GM12878 (cell line): ENCODE measurements at regions not wholly inside any gene's neighbourhood (a gene's known extent, or its start where the extent isn't known, plus 50 kb on each side); places are given as distances from the start of the nearest gene placed in this dataset.

Source experiments
- ATAC-seq: fragments of 200-7000 bp; cut with Tn5 transposase; 3 replicates; pipeline ENCODE4 v1.9.1; 2020; ENCODE audit warnings: mild to moderate bottlenecking, moderate library complexity
- BruUV-seq: library from RNA; stranded (reverse); fragments of 400-500 nt; replicated peaks from 2 replicates; lab custom pipeline; 2021; lab: Mats Ljungman, UMichigan
- CTCF ChIA-PET: fragments of 300-600 bp; sonication (Branson Sonifier 250); formaldehyde crosslinking; extraction: SDS; loops from one replicate; lab custom pipeline; 2021; ENCODE audit warnings: inconsistent platforms; lab: Yijun Ruan, JAX
- POLR2A ChIA-PET: fragments of 350-600 bp; formaldehyde crosslinking; extraction: SDS; loops from one replicate; lab custom pipeline; 2021; ENCODE audit warnings: inconsistent platforms; lab: Charles Lee
- RAD21 ChIA-PET: fragments of 300-600 bp; sonication (Branson Sonifier 250); formaldehyde crosslinking; loops from one replicate; lab custom pipeline; 2023; ENCODE audit warnings: antibody characterized with exemption; ENCODE audit not compliant: unreplicated experiment; lab: Charles Lee
- SMC1A ChIA-PET: fragments of 300-600 bp; sonication (Branson Sonifier 250); formaldehyde crosslinking; loops from one replicate; lab custom pipeline; 2023; ENCODE audit not compliant: unreplicated experiment, uncharacterized antibody; lab: Charles Lee
- DNase-seq: peaks from one replicate; pipeline ENCODE4 v3.0.0-alpha.2; 2011; ENCODE audit warnings: low read depth, low spot score
- FAIRE-seq: peaks from 3 replicates; lab custom pipeline; 2011; peaks lifted over from hg19 to GRCh38; lab: Jason Lieb, UNC
- H2AFZ ChIP-seq: 2 replicates; pipeline ENCODE4 v1.6.0; 2011; ENCODE audit warnings: low read depth, low read length, control low read depth; ENCODE audit not compliant: control insufficient read depth
- H3K27ac ChIP-seq: 2 replicates; pipeline ENCODE4 v1.5.1; 2011; ENCODE audit warnings: control low read depth; ENCODE audit not compliant: control insufficient read depth, insufficient read depth
- H3K27me3 ChIP-seq, 2 experiments: replicated peaks in 1 of 2; 2 replicates each; pipeline versions ENCODE4 v1.6.0 to v1.6.1; 2011; ENCODE audit warnings: low read length in 1 of 2; ENCODE audit not compliant: control insufficient read depth in 2 of 2, insufficient read depth in 2 of 2
- H3K36me3 ChIP-seq, 2 experiments: 2 replicates each; pipeline ENCODE4 v1.5.1; 2011; ENCODE audit warnings: low read length in 1 of 2; ENCODE audit not compliant: control insufficient read depth in 2 of 2, insufficient read depth in 2 of 2
- H3K4me1 ChIP-seq: 2 replicates; pipeline ENCODE4 v1.6.1; 2011; ENCODE audit warnings: mild to moderate bottlenecking, low read length, moderate library complexity, mixed read lengths; ENCODE audit not compliant: control insufficient read depth, insufficient read depth
- H3K4me2 ChIP-seq: 2 replicates; pipeline ENCODE4 v1.6.0; 2011; ENCODE audit warnings: control low read depth; ENCODE audit not compliant: control insufficient read depth, insufficient read depth
- H3K4me3 ChIP-seq: fragments of 200-600 bp; sonication (generic); 2 replicates; pipeline ENCODE4 v1.5.1; 2016
- H3K79me2 ChIP-seq: 2 replicates; pipeline ENCODE4 v1.6.0; 2011; ENCODE audit warnings: low read length; ENCODE audit not compliant: control insufficient read depth, insufficient read depth
- H3K9ac ChIP-seq: 2 replicates; pipeline ENCODE4 v1.8.0; 2011; ENCODE audit warnings: low read length, control low read depth, mixed read lengths; ENCODE audit not compliant: control insufficient read depth, insufficient read depth
- H3K9me3 ChIP-seq: replicated peaks from 3 replicates; pipeline ENCODE4 v1.5.1; 2011; ENCODE audit warnings: mild to moderate bottlenecking, low read length; ENCODE audit not compliant: control insufficient read depth, insufficient read depth
- H4K20me1 ChIP-seq: 2 replicates; pipeline ENCODE4 v1.6.0; 2011; ENCODE audit not compliant: control insufficient read depth, insufficient read depth
- CBX5 ChIP-seq: sonication (generic); IDR thresholded peaks from 2 replicates; pipeline ENCODE4 v1.6.1; 2016; ENCODE audit warnings: low read depth, moderate library complexity, mild to moderate bottlenecking, inconsistent platforms
- EP300 ChIP-seq, 2 experiments: fragments of 150-350 bp in 1 of 2; IDR thresholded peaks; 2 replicates each; pipeline ENCODE4 v1.6.1; 2011 to 2012; ENCODE audit warnings: low read depth in 2 of 2, low read length in 2 of 2, borderline replicate concordance in 1 of 2, improper control_type of control experiment in 1 of 2, inconsistent platforms in 1 of 2; ENCODE audit not compliant: control insufficient read depth in 1 of 2
- JUNB ChIP-seq: IDR thresholded peaks from 2 replicates; pipeline ENCODE4 v1.6.1; 2016; ENCODE audit warnings: antibody characterized with exemption, mild to moderate bottlenecking
- KDM1A ChIP-seq: fragments of 200-600 bp; sonication (generic); IDR thresholded peaks from 2 replicates; pipeline ENCODE4 v1.6.1; 2016; ENCODE audit warnings: borderline replicate concordance
- MEF2B ChIP-seq: fragments of 450-650 bp; IDR thresholded peaks from 2 replicates; pipeline ENCODE4 v1.6.1; 2018; ENCODE audit warnings: mild to moderate bottlenecking, moderate library complexity; ENCODE audit not compliant: partially characterized antibody, poor library complexity, severe bottlenecking
- MXI1 ChIP-seq: fragments of 150-350 bp; IDR thresholded peaks from 2 replicates; pipeline ENCODE4 v1.6.1; 2011; ENCODE audit warnings: low read depth, mild to moderate bottlenecking, inconsistent platforms, low read length, improper control_type of control experiment
- NR2C1 ChIP-seq: fragments of 450-650 bp; IDR thresholded peaks from 2 replicates; pipeline ENCODE4 v1.6.1; 2017; ENCODE audit warnings: antibody characterized with exemption, mild to moderate bottlenecking, moderate library complexity
- WGBS: methylation state at CpG from one replicate; pipeline ENCODE4 v1.1.6; 2016; ENCODE audit warnings: low lambda C conversion rate; ENCODE audit not compliant: insufficient replicate concordance, insufficient coverage; ENCODE audit errors: missing lambda C conversion rate; 5-methylcytosine and 5-hydroxymethylcytosine counted together
- in situ Hi-C: fragments of 300-500 bp; cut with MboI; formaldehyde crosslinking; loops from 9 replicates; pipeline ENCODE4 v1.14.3; 2018; ENCODE audit warnings: mixed read lengths
- intact Hi-C: fragments of 100-400 bp; cut with micrococcal nuclease; formaldehyde crosslinking; loops from one replicate; pipeline ENCODE4 v1.14.2; 2022; ENCODE audit not compliant: unreplicated experiment

- BruUV-seq, result no TSS peak
- Histone ChIP-seq H3K79me2 (no peaks in the 10 kb centered on the region), H3K27me3 (no peaks in the 10 kb centered on the region), H3K27ac (no peak overlapping the region), H3K4me3 (no peak overlapping the region), H4K20me1 (no peaks in the 10 kb centered on the region), H3K9ac (no peak overlapping the region), H3K4me2 (no peak overlapping the region), H3K36me3 (no peaks in the 10 kb centered on the region), H3K4me1 (no peaks in the 10 kb centered on the region), H2AFZ (no peak overlapping the region), H3K9me3 (no peaks in the 10 kb centered on the region)
- RAD21 ChIA-PET, result interaction anchor here (1.5 kb wide), 1 partner anchor 133 kb away, joined by 4 read pairs; no protein-coding TSS in a partner anchor
- in situ Hi-C loops (no loop called here), intact Hi-C loops (no loop called here)
- WGBS, result 29% methylated on average over 3 of the region's 3 CpGs
- no peak for TF ChIP-seq NR2C1
- TF ChIP-seq CBX5, result no peak
- no peak for TF ChIP-seq MXI1
- no peak for TF ChIP-seq EP300 (IDR thresholded peaks at IDR 0.05; ENCODE audit: borderline replicate concordance in 1 of 2, control insufficient read depth in 1 of 2, low read depth in 2 of 2, low read length in 2 of 2)
- TF ChIP-seq MEF2B, result no peak
- peak; percentile 62 for TF ChIP-seq JUNB
- no peak for TF ChIP-seq KDM1A
- CTCF ChIA-PET, result interaction anchor here (1.2 kb wide), 1 partner anchor 133 kb away, joined by 5 read pairs; no protein-coding TSS in a partner anchor
- SMC1A ChIA-PET, result interaction anchor here (0.7 kb wide), 1 partner anchor 9 kb away, joined by 3 read pairs; no protein-coding TSS in a partner anchor
- ATAC-seq, result peak; percentile 72
- no peak for FAIRE-seq
- DNase-seq, result no peak
- POLR2A ChIA-PET, result no interaction called here
These were observed 60.9 kb upstream of the HS3ST1 start for GRCh38 chr4:11489453-11490083.
